K562 (cell line): ENCODE measurements at regions not wholly inside any gene's neighbourhood (a gene's known extent, or its start where the extent isn't known, plus 50 kb on each side); places are given as distances from the start of the nearest gene placed in this dataset.

Source experiments
- E2F6 ChIP-seq, 2 experiments: IDR thresholded peaks; 2 replicates each; pipeline ENCODE4 v1.6.1; 2011; ENCODE audit warnings: borderline replicate concordance in 1 of 2, control low read depth in 1 of 2, low read depth in 1 of 2, low read length in 1 of 2, mild to moderate bottlenecking in 1 of 2, mixed read lengths in 1 of 2, moderate library complexity in 1 of 2; ENCODE audit not compliant: insufficient read depth in 1 of 2, insufficient read length in 1 of 2, poor library complexity in 1 of 2, severe bottlenecking in 1 of 2; ENCODE audit errors: extremely low read depth in 1 of 2
- ESRRA ChIP-seq: fragments of 450-650 bp; IDR thresholded peaks from 2 replicates; pipeline ENCODE4 v1.6.1; 2014; ENCODE audit warnings: low read depth, mild to moderate bottlenecking, moderate library complexity, borderline replicate concordance
- MAZ ChIP-seq, 2 experiments: fragments of 450-650 bp in 1 of 2; sonication (generic) in 1 of 2; formaldehyde crosslinking; IDR thresholded peaks in 1 of 2; conservative IDR thresholded peaks in 1 of 2; 2 replicates each; pipeline versions ENCODE4 v1.4.0 to v1.5.0; 2020; ENCODE audit warnings: mild to moderate bottlenecking in 1 of 2, missing genetic modification reagents in 1 of 2
- NR2C1 ChIP-seq, 2 experiments: fragments of 450-650 bp; IDR thresholded peaks; 2 replicates each; pipeline ENCODE4 v1.6.1; 2017; ENCODE audit warnings: mild to moderate bottlenecking in 2 of 2, antibody characterized with exemption in 1 of 2, inconsistent platforms in 1 of 2, missing compliant biosample characterization in 1 of 2, missing genetic modification characterization in 1 of 2
- SRSF1 ChIP-seq: fragments of 200-400 bp; formaldehyde crosslinking; IDR thresholded peaks from 2 replicates; pipeline ENCODE4 v1.6.1; 2017; ENCODE audit warnings: mild to moderate bottlenecking, low read depth, low read length, moderate library complexity
- ZNF224 ChIP-seq: sonication (generic); formaldehyde crosslinking; IDR thresholded peaks from 2 replicates; pipeline ENCODE4 v1.8.0; 2022; ENCODE audit warnings: mild to moderate bottlenecking, missing genetic modification reagents

GRCh38 chr12:87827638-87828264 lies 201.4 kb downstream of the C12orf50 start:
- no peak for TF ChIP-seq E2F6 (IDR thresholded peaks at IDR 0.05; ENCODE audit: borderline replicate concordance in 1 of 2, extremely low read depth in 1 of 2, insufficient read depth in 1 of 2, insufficient read length in 1 of 2, low read depth in 1 of 2, low read length in 1 of 2, poor library complexity in 1 of 2, severe bottlenecking in 1 of 2)
- TF ChIP-seq SRSF1, result no peak
- no peak for TF ChIP-seq MAZ (CRISPR knock-in tag; conservative IDR thresholded peaks at IDR 0.05 in 1 of 2, IDR thresholded peaks at IDR 0.05 in 1 of 2)
- TF ChIP-seq ZNF224, result no peak
- TF ChIP-seq ESRRA, result no peak
- TF ChIP-seq NR2C1 (IDR thresholded peaks at IDR 0.05), result no peak
- no peak for TF ChIP-seq NR2C1 (tag; IDR thresholded peaks at IDR 0.05)
